GM13977 (cell line): ENCODE measurements at regions not wholly inside any gene's neighbourhood (a gene's known extent, or its start where the extent isn't known, plus 50 kb on each side); places are given as distances from the start of the nearest gene placed in this dataset.

Source experiments
- DNase-seq: peaks from one replicate; pipeline ENCODE4 v3.0.0; 2012; ENCODE audit warnings: low spot score
- CTCF ChIP-seq: IDR thresholded peaks from 2 replicates; pipeline ENCODE4 v1.5.1; 2012; ENCODE audit warnings: mild to moderate bottlenecking, control low read depth; ENCODE audit not compliant: insufficient read depth; ENCODE audit errors: extremely low read depth, missing control alignments
- in situ Hi-C: fragments of 300-500 bp; cut with MboI; formaldehyde crosslinking; loops from one replicate; pipeline ENCODE4 v1.12.0; 2022; ENCODE audit warnings: low sequenced_read_pairs, low pct_unique_long_range_greater_than_20kb, mixed read lengths, inconsistent platforms; ENCODE audit not compliant: unreplicated experiment

- no peak for DNase-seq
- TF ChIP-seq CTCF = no peak
- in situ Hi-C loops = no loop called here
Measured at GRCh38 chr14:26200687-26201086, 397.1 kb downstream of the NOVA1 start.

- no peak for DNase-seq
- in situ Hi-C loops = no loop called here
- no peak for TF ChIP-seq CTCF
Measured at GRCh38 chr14:26199590-26200370, 398.1 kb downstream of the NOVA1 start.

GRCh38 chr14:26199096-26199495 lies 398.7 kb downstream of the NOVA1 start:
- DNase-seq = no peak
- TF ChIP-seq CTCF = no peak
- in situ Hi-C loops = no loop called here

GRCh38 chr14:26194816-26195215 lies 403.0 kb downstream of the NOVA1 start:
- in situ Hi-C loops = no loop called here
- no peak for TF ChIP-seq CTCF

GRCh38 chr14:26191671-26192070 lies 406.2 kb downstream of the NOVA1 start:
- no peak for DNase-seq
- no peak for TF ChIP-seq CTCF
- in situ Hi-C loops = no loop called here

More at GRCh38 chr14:26194816-26195215, 403.0 kb downstream of the NOVA1 start:
- DNase-seq = no peak

- TF ChIP-seq CTCF = no peak
- DNase-seq = no peak
- in situ Hi-C loops = no loop called here
Measured at GRCh38 chr14:26191123-26191522, 406.7 kb downstream of the NOVA1 start.
